Coronary artery (tissue), 2 donors: ENCODE measurements at regions not wholly inside any gene's neighbourhood (a gene's known extent, or its start where the extent isn't known, plus 50 kb on each side); places are given as distances from the start of the nearest gene placed in this dataset.

Source experiments
- DNase-seq: peaks from one replicate; pipeline ENCODE4 v3.0.0-alpha.2; 2017; ENCODE audit warnings: low spot score
- H3K27ac ChIP-seq, 2 donors: fragments of 200-600 bp; sonication (generic); one replicate each; pipeline ENCODE4 v1.5.1; 2016 to 2019
- H3K4me3 ChIP-seq: fragments of 200-600 bp; sonication (generic); 2 replicates; pipeline ENCODE4 v1.5.1; 2016; ENCODE audit warnings: mild to moderate bottlenecking, moderate library complexity
- TF ChIP-seq, protein P1 (sequence below): fragments of 200-600 bp; sonication (generic); IDR thresholded peaks from one replicate; pipeline ENCODE4 v1.5.1; 2019; ENCODE audit warnings: antibody characterized with exemption

DNA sequence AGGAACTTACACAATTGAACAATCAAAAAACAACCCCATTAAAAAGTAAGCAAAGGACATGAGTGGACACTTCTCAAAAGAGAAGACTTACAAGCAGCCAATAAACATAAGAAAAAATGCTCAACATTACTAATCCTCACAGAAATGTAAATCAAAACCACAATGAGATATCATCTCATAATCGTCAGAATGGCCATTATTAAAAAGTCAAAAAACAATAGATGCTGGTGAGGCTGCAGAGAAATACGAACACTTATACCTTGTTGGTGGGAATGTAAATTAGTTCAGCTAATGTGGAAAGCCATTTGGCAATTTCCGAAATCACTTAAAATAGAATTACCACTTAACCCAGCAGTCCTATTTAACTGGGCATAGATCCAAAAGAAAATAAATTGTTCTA is 301.9 kb upstream of the KCNJ16 start:
- no peak overlapping the region for H3K27ac ChIP-seq
- TF ChIP-seq, protein P1, sequence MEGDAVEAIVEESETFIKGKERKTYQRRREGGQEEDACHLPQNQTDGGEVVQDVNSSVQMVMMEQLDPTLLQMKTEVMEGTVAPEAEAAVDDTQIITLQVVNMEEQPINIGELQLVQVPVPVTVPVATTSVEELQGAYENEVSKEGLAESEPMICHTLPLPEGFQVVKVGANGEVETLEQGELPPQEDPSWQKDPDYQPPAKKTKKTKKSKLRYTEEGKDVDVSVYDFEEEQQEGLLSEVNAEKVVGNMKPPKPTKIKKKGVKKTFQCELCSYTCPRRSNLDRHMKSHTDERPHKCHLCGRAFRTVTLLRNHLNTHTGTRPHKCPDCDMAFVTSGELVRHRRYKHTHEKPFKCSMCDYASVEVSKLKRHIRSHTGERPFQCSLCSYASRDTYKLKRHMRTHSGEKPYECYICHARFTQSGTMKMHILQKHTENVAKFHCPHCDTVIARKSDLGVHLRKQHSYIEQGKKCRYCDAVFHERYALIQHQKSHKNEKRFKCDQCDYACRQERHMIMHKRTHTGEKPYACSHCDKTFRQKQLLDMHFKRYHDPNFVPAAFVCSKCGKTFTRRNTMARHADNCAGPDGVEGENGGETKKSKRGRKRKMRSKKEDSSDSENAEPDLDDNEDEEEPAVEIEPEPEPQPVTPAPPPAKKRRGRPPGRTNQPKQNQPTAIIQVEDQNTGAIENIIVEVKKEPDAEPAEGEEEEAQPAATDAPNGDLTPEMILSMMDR = no peak
- no peak overlapping the region for H3K4me3 ChIP-seq
- no peak for DNase-seq

DNA sequence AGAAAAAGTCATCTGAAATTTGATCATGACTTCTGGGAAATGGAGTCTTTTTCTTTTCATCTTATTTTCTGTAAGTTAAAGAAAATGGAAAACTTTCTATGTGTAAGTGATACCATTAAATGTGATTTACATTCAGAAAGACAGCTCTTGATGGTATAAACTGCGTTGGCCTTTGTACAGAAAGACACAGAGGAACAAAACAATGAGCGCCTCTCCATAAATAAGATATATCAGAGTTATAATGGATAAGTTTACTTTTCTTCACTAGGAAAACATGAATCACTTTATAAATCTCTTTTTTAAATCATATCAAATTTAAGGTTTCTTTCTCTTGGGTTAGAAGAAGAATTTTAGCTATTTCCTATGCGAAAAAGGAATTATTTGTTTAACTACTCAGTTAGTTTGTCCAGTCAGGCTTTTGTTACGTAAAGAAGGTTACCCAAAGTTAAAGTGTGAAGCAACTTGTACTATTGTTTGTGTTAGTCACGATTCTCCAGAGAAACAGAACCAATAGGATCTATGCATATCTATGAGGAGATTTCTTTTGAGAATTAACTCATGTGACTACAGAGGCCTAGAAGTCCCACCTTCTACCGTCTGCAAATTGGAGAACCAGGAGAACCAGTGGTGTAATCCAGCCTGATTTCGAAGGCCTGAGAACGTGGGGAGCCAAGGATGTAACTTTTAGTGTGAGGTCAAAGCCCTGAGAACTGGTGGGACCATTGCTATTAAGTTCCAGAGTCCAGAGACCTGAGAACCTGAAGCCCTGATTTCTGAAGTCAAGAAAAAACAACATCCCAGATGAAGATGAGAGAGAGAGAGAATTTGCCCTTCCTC is 295.4 kb upstream of the KCNJ16 start:
- H3K27ac ChIP-seq = no peak overlapping the region
- DNase-seq = no peak
- TF ChIP-seq, protein P1 = no peak
- no peak overlapping the region for H3K4me3 ChIP-seq

DNA sequence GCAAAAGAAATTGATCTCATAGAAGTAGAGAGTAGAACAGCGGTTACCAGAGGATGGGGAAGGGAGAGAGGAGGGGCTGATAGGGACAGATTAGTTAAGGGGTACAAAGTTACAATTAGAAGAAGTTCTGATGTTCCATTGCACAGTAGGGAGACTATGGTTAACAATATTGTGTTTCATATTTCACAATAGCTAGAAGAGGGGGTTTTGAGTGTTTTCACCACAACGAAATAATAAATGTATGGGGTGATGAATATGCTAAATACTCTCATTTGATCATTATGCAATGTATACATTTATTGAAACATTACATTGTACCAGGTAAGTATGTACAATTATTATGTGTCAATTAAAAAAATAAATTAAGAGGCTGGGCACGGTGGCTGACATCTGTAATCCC is 291.2 kb upstream of the KCNJ16 start:
- DNase-seq = no peak
- Histone ChIP-seq H3K27ac (no peak overlapping the region), H3K4me3 (no peak overlapping the region)
- TF ChIP-seq, protein P1 = no peak

DNA sequence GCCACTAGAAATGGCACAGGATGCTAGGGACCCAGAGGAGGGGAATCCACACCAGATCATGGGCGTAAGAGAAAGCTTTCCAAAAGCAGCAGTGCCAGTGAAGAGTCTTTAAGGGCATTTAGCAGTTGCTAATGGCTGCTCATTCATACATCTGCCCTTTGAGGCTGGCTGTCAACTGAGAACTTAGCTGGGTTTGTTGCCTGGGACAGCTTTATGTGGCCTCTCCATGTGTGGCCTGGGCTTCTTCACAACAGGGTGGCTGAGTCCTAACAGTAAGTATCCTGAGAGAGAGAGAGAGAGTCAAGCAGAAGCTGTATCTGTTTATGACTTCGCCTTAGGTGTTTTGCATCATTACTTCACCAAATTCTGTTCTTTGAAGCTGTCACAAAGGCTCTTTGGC is 286.1 kb upstream of the KCNJ16 start:
- no peak for DNase-seq
- Histone ChIP-seq H3K4me3 (no peak overlapping the region), H3K27ac (no peak overlapping the region)
- TF ChIP-seq, protein P1 = no peak

DNA sequence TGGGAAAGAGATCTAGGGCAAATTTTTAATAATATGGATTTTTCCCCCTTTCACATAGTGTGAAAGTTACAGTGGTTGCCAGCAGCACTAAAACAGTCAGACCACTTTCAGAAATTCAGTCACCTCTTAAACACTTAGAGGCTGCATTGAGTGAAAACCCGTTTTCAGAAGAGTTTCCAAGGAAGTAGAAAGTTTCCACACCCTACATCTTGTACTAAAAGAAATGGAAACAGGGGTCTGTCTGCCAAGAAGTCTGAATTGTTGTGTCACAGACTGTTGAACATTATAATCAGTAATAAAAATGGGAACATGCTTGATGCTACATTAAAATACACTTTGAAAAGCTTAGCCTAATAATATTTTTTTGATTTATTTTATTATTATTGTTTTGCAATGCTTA is 278.9 kb upstream of the KCNJ16 start:
- DNase-seq = no peak
- TF ChIP-seq, protein P1 = no peak
- Histone ChIP-seq H3K4me3 (no peak overlapping the region), H3K27ac (no peak overlapping the region)

DNA sequence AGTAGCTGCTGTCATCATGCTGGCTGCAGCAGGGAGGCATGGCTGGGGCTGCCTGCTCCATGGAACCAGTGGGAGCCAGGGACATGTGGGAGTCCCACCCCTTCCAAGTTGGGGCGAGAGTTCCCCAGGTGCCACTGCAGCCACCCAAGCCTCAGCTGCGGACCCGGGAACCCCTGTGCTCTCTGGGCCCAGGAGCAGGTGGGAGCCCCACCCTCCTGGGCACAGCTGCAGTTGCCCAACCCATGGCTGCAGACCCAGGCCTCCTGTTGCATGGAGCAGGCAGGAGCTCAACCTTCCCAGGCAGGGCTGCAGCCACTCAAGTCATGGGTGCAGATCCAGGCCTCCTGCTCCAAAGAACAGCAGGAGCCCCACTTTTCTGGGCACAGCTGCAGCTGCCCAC is 274.2 kb upstream of the KCNJ16 start:
- no peak for DNase-seq
- H3K27ac ChIP-seq = no peak overlapping the region
- TF ChIP-seq, protein P1 = no peak
- H3K4me3 ChIP-seq = no peak overlapping the region

DNA sequence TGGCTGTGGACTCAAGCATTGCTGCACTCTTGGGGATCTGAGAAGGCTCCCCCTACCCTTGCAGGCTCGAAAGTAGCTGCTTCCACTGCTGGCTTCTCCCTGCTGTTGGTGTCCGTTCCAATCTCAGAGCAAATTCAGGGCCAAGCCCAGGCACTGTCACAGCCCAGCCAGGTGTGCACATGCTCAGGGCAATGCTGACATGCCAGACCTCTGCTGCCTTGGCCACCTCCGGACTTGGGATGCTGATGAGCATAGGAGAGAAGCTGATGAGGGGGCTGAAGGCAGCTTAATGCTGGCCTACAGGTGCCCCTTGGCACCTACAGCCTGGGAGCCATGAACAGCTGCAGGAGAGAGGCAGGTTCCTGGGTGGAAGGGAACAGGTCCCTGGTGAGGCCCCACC is 273.7 kb upstream of the KCNJ16 start:
- DNase-seq = no peak

More for the DNA sequence above, 273.7 kb upstream of the KCNJ16 start:
- Histone ChIP-seq H3K27ac (no peak overlapping the region), H3K4me3 (no peak overlapping the region)
- TF ChIP-seq, protein P1 = no peak
